ENCODE measurements at regions not wholly inside any gene's neighbourhood (a gene's known extent, or its start where the extent isn't known, plus 50 kb on each side); places are given as distances from the start of the nearest gene placed in this dataset.
"Not testable (repeated sequence)": the region's sequence is repeated elsewhere in the genome, so short reads cannot be mapped to it uniquely, and the experiment has no call there.

DNA sequence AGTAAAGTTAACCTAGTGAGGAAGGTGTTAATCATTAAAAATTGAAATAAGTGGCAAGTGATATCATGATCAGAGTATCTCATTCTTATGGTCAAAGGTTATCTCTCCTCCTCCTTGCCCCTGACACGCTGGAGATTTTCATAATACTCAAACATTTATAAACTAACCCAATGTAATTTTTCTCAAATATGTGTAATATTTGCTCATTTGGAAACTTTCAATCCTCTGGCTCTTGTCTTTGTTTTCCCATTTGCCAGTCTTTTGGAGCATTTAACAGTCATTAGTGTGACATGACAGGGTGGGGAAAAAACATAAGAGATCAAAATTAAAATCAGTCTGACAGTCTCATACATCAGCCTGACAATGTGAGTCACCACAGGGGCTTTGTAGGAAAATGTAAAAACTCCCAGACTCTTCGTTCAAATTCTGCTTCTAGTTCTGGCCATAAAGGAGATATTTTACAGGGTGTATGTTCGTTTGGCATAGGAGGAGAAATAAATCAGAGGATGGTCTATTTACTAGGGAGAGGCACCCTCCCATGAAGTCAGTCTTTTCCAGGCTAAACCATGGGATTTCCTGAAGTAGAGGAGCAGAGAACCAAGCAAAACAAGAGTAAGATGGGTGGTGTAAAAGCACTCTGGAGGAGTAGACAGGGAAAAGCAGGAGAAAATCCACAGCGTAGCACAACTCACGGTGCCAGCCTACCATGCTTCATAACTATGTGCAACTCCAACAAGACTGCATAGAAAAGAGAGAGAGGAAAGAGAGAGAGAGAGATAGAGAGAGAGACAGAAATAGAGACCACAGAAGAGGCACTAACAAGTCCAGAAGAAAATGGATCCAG is 369.2 kb upstream of the PDE3A start:
- Mint-ChIP-seq H3K4me1 (no peaks in the 10 kb centered on the region), H3K4me3 (no peak overlapping the region), H3K36me3 (no peaks in the 10 kb centered on the region), H3K27me3 (no peaks in the 10 kb centered on the region), H3K9me3 (peaks cover 3 to 4% of the 10 kb centered on the region in 2 donors), H3K27ac (no peak overlapping the region)
- DNase-seq: no peak
- no peak for ATAC-seq (replicated peaks)

GRCh38 chr12:19999805-20000138 is 368.6 kb upstream of the PDE3A start:
- Mint-ChIP-seq H3K4me3 (no peak overlapping the region), H3K27me3 (no peaks in the 10 kb centered on the region), H3K4me1 (no peaks in the 10 kb centered on the region), H3K9me3 (peaks cover 3 to 4% of the 10 kb centered on the region in 2 donors), H3K27ac (no peak overlapping the region), H3K36me3 (no peaks in the 10 kb centered on the region)
- ATAC-seq (replicated peaks) (no peak), DNase-seq (no peak)

GRCh38 chr12:20000229-20000849 is 368.0 kb upstream of the PDE3A start:
- no peaks in the 10 kb centered on the region for H3K4me1 Mint-ChIP-seq
- no peak for DNase-seq
- no peaks in the 10 kb centered on the region for H3K36me3 Mint-ChIP-seq
- ATAC-seq (replicated peaks): no peak
- H3K4me3 Mint-ChIP-seq: no peak overlapping the region
- no peaks in the 10 kb centered on the region for H3K27me3 Mint-ChIP-seq
- peaks cover 3 to 4% of the 10 kb centered on the region in 2 donors for H3K9me3 Mint-ChIP-seq
- H3K27ac Mint-ChIP-seq: no peak overlapping the region

DNA sequence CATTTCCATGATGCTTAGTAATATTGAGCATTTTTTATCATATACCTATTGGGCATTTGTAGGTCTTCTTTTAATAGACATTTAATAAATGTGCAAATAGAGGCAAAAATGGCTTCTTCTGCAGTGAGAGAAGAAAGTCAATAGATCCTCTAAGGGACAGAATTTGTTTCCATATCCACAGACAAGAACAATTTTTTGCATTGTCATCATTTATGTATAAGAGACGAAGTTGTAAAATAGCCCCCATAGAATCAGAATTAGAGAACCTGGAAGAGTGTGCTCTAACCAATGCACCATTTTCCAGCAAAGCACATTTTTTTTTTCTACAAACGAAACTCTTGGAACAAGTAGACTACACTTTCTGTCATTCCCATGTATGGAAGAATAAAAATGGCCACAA is 365.1 kb upstream of the PDE3A start:
- Mint-ChIP-seq H3K27ac (no peak overlapping the region), H3K9me3 (peaks cover 3 to 4% of the 10 kb centered on the region in 2 donors), H3K27me3 (no peaks in the 10 kb centered on the region), H3K4me3 (no peak overlapping the region), H3K4me1 (no peaks in the 10 kb centered on the region), H3K36me3 (no peaks in the 10 kb centered on the region)
- DNase-seq (no peak), ATAC-seq (replicated peaks) (no peak)

DNA sequence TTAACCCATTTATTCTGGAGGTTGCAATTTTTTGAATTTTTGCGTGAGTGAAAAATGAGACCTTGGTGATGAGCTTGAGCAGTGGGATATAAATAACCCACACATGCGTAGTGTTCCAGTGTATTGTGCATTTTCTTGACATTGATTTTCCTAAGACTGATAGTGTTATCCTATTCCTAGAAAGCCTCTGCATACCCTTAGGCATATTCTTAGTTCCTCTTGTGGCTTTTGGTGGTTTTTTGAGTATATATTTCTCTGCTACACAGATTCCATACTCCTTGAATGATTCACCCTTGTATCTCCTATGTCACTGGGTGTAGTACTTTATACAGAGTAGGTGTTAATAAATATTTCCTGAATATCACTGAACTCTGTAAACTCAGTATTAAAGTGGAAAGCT is 363.4 kb upstream of the PDE3A start:
- ATAC-seq (replicated peaks): no peak
- no peak overlapping the region for H3K27ac Mint-ChIP-seq

GRCh38 chr12:20006871-20007730 is 361.2 kb upstream of the PDE3A start:
- ATAC-seq (replicated peaks): no peak
- H3K9me3 Mint-ChIP-seq: peaks cover 7% of the 10 kb centered on the region in 2 donors

More for the DNA sequence above, 363.4 kb upstream of the PDE3A start:
- Mint-ChIP-seq H3K4me3 (no peak overlapping the region), H3K4me1 (no peaks in the 10 kb centered on the region), H3K36me3 (no peaks in the 10 kb centered on the region), H3K27me3 (no peaks in the 10 kb centered on the region), H3K9me3 (peaks cover 6 to 7% of the 10 kb centered on the region in 2 donors)
- DNase-seq: no peak

GRCh38 chr12:20009965-20010364 is 358.4 kb upstream of the PDE3A start:
- H3K27me3 Mint-ChIP-seq; H3K4me3 Mint-ChIP-seq; H3K9me3 Mint-ChIP-seq; H3K36me3 Mint-ChIP-seq; DNase-seq; H3K27ac Mint-ChIP-seq; ATAC-seq (replicated peaks); H3K4me1 Mint-ChIP-seq: not testable (repeated sequence)

More at GRCh38 chr12:20006871-20007730, 361.2 kb upstream of the PDE3A start:
- Mint-ChIP-seq H3K4me3 (no peak overlapping the region), H3K27me3 (no peaks in the 10 kb centered on the region), H3K4me1 (no peaks in the 10 kb centered on the region), H3K27ac (no peak overlapping the region), H3K36me3 (no peaks in the 10 kb centered on the region)
- DNase-seq: no peak

- DNase-seq (no peak), ATAC-seq (replicated peaks) (no peak)
- H3K4me1 Mint-ChIP-seq: no peaks in the 10 kb centered on the region
- H3K27ac Mint-ChIP-seq: no peak overlapping the region
- no peaks in the 10 kb centered on the region for H3K36me3 Mint-ChIP-seq
- H3K9me3 Mint-ChIP-seq: peaks cover 3 to 4% of the 10 kb centered on the region in 2 donors
- H3K4me3 Mint-ChIP-seq: no peak overlapping the region
- no peaks in the 10 kb centered on the region for H3K27me3 Mint-ChIP-seq
These were observed 357.1 kb upstream of the PDE3A start for GRCh38 chr12:20011200-20011599.

DNA sequence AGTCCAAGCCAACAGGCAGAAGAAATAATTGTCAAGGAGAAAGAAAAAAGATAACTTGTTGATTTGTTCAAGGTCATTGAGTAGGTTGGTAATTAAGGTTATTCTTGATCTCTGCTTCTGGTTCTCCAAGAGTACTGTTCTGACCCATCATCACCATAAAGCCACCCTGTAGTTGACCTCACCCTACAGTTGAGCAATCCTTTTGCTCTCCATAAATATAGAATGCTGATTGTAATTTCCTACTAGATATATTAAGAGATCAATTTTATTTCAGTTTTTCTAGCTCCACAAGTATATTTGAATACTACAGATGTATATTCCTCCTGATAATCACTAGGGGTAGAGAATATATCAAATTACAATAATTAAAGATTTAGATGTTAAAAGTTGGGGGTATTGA is 350.5 kb upstream of the PDE3A start:
- H3K36me3 Mint-ChIP-seq: no peaks in the 10 kb centered on the region
- H3K4me3 Mint-ChIP-seq: no peak overlapping the region
- H3K9me3 Mint-ChIP-seq: no peaks in the 10 kb centered on the region
- no peak overlapping the region for H3K27ac Mint-ChIP-seq
- H3K4me1 Mint-ChIP-seq: no peaks in the 10 kb centered on the region
- no peaks in the 10 kb centered on the region for H3K27me3 Mint-ChIP-seq
- DNase-seq (no peak), ATAC-seq (replicated peaks) (no peak)

DNA sequence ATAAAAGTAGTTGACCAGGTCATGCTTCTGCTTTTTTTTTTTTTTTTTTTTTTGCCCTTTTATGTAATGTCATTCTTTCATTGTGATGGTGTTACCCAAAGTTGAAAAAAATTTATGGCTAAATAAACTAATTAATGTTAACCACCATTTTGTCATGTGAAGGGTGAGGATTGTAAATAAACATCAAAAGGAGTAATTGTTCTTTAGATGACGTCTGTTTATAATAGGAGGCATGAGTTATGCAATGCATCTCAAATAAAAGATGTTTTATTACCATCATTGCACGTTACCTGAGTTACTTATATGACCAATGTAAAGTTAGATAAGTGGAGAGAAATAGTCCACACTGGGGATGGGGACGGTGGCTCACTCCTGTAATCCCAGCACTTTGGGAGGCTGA is 349.9 kb upstream of the PDE3A start:
- DNase-seq (no peak), ATAC-seq (replicated peaks) (no peak)
- Mint-ChIP-seq H3K27me3 (no peaks in the 10 kb centered on the region), H3K9me3 (no peaks in the 10 kb centered on the region), H3K4me1 (no peaks in the 10 kb centered on the region), H3K36me3 (no peaks in the 10 kb centered on the region), H3K27ac (no peak overlapping the region), H3K4me3 (no peak overlapping the region)

DNA sequence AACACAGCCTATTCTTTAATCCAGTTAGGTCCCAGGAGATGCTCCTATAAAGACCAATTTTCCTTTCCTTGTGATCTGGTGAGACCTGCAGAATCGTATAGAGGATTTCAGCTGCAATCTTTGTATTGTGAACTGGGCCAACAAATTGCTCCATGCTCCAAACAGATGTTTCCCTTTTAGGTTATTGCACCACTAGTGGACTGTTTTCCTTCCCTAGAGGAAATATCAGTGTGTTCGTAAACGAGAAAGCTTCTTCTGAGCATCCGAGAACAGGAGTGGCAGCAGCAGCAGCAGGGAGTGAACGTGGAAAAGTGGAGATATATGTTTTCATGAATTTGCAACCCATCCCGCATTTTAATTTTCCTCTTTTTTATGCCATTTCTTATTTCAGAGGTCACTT is 344.1 kb upstream of the PDE3A start:
- DNase-seq (no peak), ATAC-seq (replicated peaks) (no peak)
- Mint-ChIP-seq H3K4me3 (no peak overlapping the region), H3K4me1 (no peaks in the 10 kb centered on the region), H3K9me3 (peaks cover 1 to 4% of the 10 kb centered on the region in 2 donors), H3K27ac (no peak overlapping the region), H3K36me3 (no peaks in the 10 kb centered on the region), H3K27me3 (no peaks in the 10 kb centered on the region)

DNA sequence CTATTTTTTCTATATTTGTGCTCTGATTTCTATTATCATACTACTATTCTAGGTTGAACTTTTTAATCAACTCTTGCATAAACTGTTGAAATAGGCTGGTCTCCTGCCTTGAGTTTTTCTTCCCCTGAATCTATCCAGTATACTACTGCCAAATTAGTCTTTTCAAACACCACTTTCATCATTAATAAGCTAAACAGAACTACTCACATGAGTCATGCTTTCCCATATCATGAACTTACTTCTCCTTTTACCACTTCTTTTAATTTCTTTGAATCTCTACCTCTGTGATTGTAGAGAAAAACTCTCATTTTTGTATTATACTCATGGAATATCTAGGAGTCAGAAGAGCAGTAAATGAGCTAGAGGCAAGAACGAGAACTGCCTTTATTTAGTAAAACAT is 340.3 kb upstream of the PDE3A start:
- Mint-ChIP-seq H3K27me3 (no peaks in the 10 kb centered on the region), H3K4me1 (no peaks in the 10 kb centered on the region), H3K4me3 (no peak overlapping the region), H3K27ac (no peak overlapping the region), H3K36me3 (no peaks in the 10 kb centered on the region), H3K9me3 (peaks cover 1 to 4% of the 10 kb centered on the region in 2 donors)
- DNase-seq (no peak), ATAC-seq (replicated peaks) (no peak)

GRCh38 chr12:20030826-20031225 is 337.5 kb upstream of the PDE3A start:
- no peak for ATAC-seq (replicated peaks)
- no peaks in the 10 kb centered on the region for H3K4me1 Mint-ChIP-seq
- DNase-seq: no peak
- H3K4me3 Mint-ChIP-seq: no peak overlapping the region
- H3K27ac Mint-ChIP-seq: no peak overlapping the region
- H3K27me3 Mint-ChIP-seq: no peaks in the 10 kb centered on the region
- H3K9me3 Mint-ChIP-seq: peaks cover 1 to 4% of the 10 kb centered on the region in 2 donors
- H3K36me3 Mint-ChIP-seq: no peaks in the 10 kb centered on the region

DNA sequence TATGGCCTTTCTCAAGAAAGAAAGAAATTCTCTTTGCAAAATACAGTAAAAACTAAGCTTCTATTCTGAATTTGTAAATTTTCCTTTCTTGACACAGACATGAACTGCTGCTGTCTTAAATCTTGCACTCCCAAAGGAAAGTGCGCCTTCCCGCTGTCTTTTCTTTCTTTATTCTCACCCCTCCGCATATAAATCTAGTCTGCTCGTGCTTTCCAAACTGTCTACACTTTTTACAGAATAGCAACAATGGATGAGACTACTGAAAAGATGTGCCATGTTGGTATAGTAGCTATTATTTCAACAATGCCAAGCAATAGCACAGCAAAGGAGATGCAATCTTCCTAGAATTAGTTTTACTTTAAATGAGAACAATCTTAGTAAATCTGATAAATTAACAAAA is 328.8 kb upstream of the PDE3A start:
- Mint-ChIP-seq H3K4me1 (no peaks in the 10 kb centered on the region), H3K27ac (no peak overlapping the region), H3K4me3 (no peak overlapping the region), H3K27me3 (no peaks in the 10 kb centered on the region), H3K9me3 (no peaks in the 10 kb centered on the region), H3K36me3 (no peaks in the 10 kb centered on the region)
- no peak for DNase-seq
- ATAC-seq (replicated peaks): no peak

All from stimulated activated naive B cell treated with anti-CD40 and anti-IgM and Interleukin-4, amounts not matched to agents 10 μg/mL and 1 μg/mL and 100 μg/mL, for 72 hours (primary cell).